ENCODE measurements at regions not wholly inside any gene's neighbourhood (a gene's known extent, or its start where the extent isn't known, plus 50 kb on each side); places are given as distances from the start of the nearest gene placed in this dataset.

GRCh38 chr7:54888734-54889082 lies 129.7 kb upstream of the SEC61G start:
- FAIRE-seq (no peak), ATAC-seq (no peak), DNase-seq (ENCODE audit: low read depth, low spot score) (no peak)
- Histone ChIP-seq H3K27me3 (replicated peaks in 1 of 2; ENCODE audit: control insufficient read depth in 2 of 2, insufficient read depth in 2 of 2, low read length in 1 of 2) (no peaks in the 10 kb centered on the region; a peak in 1 of 4 replicates), H3K36me3 (ENCODE audit: control insufficient read depth in 2 of 2, insufficient read depth in 2 of 2, low read length in 1 of 2) (no peaks in the 10 kb centered on the region), H2AFZ (ENCODE audit: control insufficient read depth, low read depth, low read length) (no peak overlapping the region), H3K79me2 (ENCODE audit: control insufficient read depth, insufficient read depth, low read length) (no peaks in the 10 kb centered on the region), H3K4me3 (no peak overlapping the region), H3K9me3 (replicated peaks; ENCODE audit: control insufficient read depth, insufficient read depth, low read length) (no peaks in the 10 kb centered on the region), H3K4me2 (ENCODE audit: control insufficient read depth, insufficient read depth) (no peak overlapping the region), H4K20me1 (ENCODE audit: control insufficient read depth, insufficient read depth) (no peaks in the 10 kb centered on the region), H3K4me1 (ENCODE audit: control insufficient read depth, insufficient read depth, low read length) (no peaks in the 10 kb centered on the region), H3K27ac (ENCODE audit: control insufficient read depth, insufficient read depth) (no peak overlapping the region), H3K9ac (ENCODE audit: control insufficient read depth, insufficient read depth, low read length) (no peak overlapping the region)
- 8% methylated on average over 7 of the region's 12 CpGs for WGBS (ENCODE audit: insufficient coverage, insufficient replicate concordance, low lambda C conversion rate, missing lambda C conversion rate)
- ChIA-PET RAD21 (ENCODE audit: unreplicated experiment) (no interaction called here), POLR2A (no interaction called here), SMC1A (ENCODE audit: uncharacterized antibody, unreplicated experiment) (interaction anchor here (0.7 to 1.4 kb wide), 2 partner anchors 11 to 203 kb away, joined by 3 read pairs; no protein-coding TSS in a partner anchor), CTCF (no interaction called here)
- in situ Hi-C loops (cut with MboI) (no loop called here), intact Hi-C loops (cut with micrococcal nuclease; ENCODE audit: unreplicated experiment) (no loop called here)
- BruUV-seq (replicated peaks): no TSS peak
- TF ChIP-seq SMC3 (IDR thresholded peaks at IDR 0.05; ENCODE audit: borderline replicate concordance, low read length) (no peak), ZNF592 (IDR thresholded peaks at IDR 0.05) (no peak), CBFB (IDR thresholded peaks at IDR 0.05; ENCODE audit: low read depth) (no peak), JUNB (IDR thresholded peaks at IDR 0.05) (no peak), BRCA1 (IDR thresholded peaks at IDR 0.05; ENCODE audit: low read depth, low read length) (no peak), CHD4 (IDR thresholded peaks at IDR 0.05) (no peak), SPI1 (IDR thresholded peaks at IDR 0.05; ENCODE audit: borderline replicate concordance, insufficient read depth, low read depth, low read length) (no peak), POU2F2 (IDR thresholded peaks at IDR 0.05; ENCODE audit: borderline replicate concordance, low read depth, low read length) (no peak), MTA3 (IDR thresholded peaks at IDR 0.05; ENCODE audit: borderline replicate concordance, low read length) (no peak), ATF2 (IDR thresholded peaks at IDR 0.05; ENCODE audit: low read length) (no peak), MYC (IDR thresholded peaks at IDR 0.05; ENCODE audit: insufficient read depth, insufficient read length, insufficient replicate concordance, low read length, severe bottlenecking) (no peak)
- TF ChIP-seq, protein P1, sequence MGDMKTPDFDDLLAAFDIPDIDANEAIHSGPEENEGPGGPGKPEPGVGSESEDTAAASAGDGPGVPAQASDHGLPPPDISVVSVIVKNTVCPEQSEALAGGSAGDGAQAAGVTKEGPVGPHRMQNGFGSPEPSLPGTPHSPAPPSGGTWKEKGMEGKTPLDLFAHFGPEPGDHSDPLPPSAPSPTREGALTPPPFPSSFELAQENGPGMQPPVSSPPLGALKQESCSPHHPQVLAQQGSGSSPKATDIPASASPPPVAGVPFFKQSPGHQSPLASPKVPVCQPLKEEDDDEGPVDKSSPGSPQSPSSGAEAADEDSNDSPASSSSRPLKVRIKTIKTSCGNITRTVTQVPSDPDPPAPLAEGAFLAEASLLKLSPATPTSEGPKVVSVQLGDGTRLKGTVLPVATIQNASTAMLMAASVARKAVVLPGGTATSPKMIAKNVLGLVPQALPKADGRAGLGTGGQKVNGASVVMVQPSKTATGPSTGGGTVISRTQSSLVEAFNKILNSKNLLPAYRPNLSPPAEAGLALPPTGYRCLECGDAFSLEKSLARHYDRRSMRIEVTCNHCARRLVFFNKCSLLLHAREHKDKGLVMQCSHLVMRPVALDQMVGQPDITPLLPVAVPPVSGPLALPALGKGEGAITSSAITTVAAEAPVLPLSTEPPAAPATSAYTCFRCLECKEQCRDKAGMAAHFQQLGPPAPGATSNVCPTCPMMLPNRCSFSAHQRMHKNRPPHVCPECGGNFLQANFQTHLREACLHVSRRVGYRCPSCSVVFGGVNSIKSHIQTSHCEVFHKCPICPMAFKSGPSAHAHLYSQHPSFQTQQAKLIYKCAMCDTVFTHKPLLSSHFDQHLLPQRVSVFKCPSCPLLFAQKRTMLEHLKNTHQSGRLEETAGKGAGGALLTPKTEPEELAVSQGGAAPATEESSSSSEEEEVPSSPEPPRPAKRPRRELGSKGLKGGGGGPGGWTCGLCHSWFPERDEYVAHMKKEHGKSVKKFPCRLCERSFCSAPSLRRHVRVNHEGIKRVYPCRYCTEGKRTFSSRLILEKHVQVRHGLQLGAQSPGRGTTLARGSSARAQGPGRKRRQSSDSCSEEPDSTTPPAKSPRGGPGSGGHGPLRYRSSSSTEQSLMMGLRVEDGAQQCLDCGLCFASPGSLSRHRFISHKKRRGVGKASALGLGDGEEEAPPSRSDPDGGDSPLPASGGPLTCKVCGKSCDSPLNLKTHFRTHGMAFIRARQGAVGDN (IDR thresholded peaks at IDR 0.05): no peak
